Activated T-helper 17 cell treated with anti-CD3 and anti-CD28 coated beads, Interleukin-2, amount 50 U/mL, for 72 hours (primary cell): ENCODE measurements at regions not wholly inside any gene's neighbourhood (a gene's known extent, or its start where the extent isn't known, plus 50 kb on each side); places are given as distances from the start of the nearest gene placed in this dataset.
"Not testable (repeated sequence)": the region's sequence is repeated elsewhere in the genome, so short reads cannot be mapped to it uniquely, and the experiment has no call there.

ENCODE experiments used
- ATAC-seq: fragments of 150-1000 bp; cut with Tn5 transposase; replicated peaks from 2 replicates; pipeline ENCODE4 v1.10.0; 2021; ENCODE audit warnings: mild to moderate bottlenecking, moderate library complexity
- H3K27ac Mint-ChIP-seq: one replicate; pipeline ENCODE4 v1.8.0; 2022; ENCODE audit warnings: mixed read lengths
- H3K27me3 Mint-ChIP-seq: one replicate; pipeline ENCODE4 v1.8.0; 2022; ENCODE audit warnings: mixed read lengths
- H3K36me3 Mint-ChIP-seq: one replicate; pipeline ENCODE4 v1.8.0; 2022; ENCODE audit warnings: low read depth, mild to moderate bottlenecking, mixed read lengths
- H3K4me1 Mint-ChIP-seq: one replicate; pipeline ENCODE4 v1.8.0; 2022; ENCODE audit warnings: mixed read lengths
- H3K4me3 Mint-ChIP-seq: one replicate; pipeline ENCODE4 v1.8.0; 2022; ENCODE audit warnings: mild to moderate bottlenecking, mixed read lengths
- H3K9me3 Mint-ChIP-seq: one replicate; pipeline ENCODE4 v1.8.0; 2022; ENCODE audit warnings: mixed read lengths

DNA sequence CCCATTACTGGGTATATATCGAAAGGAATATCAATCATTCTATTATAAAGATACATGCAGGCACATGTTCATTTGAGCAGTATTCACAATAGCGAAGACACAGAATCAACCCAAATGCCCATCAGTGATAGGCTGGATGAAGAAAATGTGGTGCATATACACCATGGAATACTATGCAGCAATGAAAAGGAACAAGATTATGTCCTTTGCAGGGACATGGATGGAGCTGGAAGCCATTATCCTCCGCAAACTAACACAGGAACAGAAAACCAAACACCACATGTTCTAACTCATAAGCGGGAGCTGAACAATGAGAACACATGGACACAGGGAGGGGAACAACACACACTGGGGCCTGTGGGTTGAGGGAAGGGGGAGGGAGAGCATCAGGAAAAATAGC lies 434.3 kb downstream of the BUD13 start:
- not testable (repeated sequence) for H3K4me3 Mint-ChIP-seq, H3K4me1 Mint-ChIP-seq, H3K27ac Mint-ChIP-seq, H3K36me3 Mint-ChIP-seq, H3K27me3 Mint-ChIP-seq, ATAC-seq
- peaks cover 19% of the 10 kb centered on the region for H3K9me3 Mint-ChIP-seq

DNA sequence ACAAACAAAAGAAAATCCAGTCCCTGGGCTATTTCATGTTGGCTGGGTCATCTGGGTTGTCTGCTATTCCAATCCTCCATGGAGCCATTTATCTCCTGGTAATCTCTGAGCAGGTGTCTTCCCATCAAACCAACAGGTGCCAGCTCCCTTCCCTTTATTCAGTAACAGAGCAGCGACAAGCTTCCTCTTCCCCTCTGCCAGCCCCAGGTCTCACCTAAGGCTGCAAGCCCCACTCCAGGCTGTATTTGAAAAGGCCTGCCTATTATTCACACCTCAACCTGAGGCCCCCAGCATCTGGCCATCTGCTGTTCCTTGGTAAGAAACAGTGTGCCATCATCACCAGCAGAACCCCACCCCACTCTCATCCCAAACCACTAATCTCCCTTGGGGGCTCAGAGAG lies 436.2 kb downstream of the BUD13 start:
- no peak for ATAC-seq
- Mint-ChIP-seq H3K27me3 (peaks cover 9% of the 10 kb centered on the region), H3K27ac (no peak overlapping the region), H3K36me3 (no peaks in the 10 kb centered on the region), H3K4me3 (no peak overlapping the region), H3K4me1 (no peaks in the 10 kb centered on the region), H3K9me3 (peaks cover 8% of the 10 kb centered on the region)

DNA sequence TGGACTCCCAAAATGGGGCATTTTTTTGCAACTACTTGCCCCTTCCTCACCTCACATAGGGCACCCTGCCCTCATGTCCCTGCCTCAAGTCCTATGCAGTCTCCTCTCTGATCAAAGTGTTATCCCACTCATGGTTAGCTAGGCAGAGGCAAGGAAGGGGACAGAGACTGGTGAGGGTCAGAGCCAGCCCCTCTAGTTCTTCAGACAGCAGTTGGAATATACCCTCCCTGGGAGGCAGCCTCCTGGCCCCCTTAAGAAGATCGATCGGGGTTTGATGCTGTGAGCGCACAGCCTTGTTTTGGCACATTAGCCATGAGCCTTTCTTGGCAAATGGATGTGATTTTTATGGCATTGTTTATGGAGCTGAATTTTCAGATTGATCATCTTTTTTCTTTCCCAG lies 436.9 kb downstream of the BUD13 start:
- no peak overlapping the region for H3K27ac Mint-ChIP-seq
- no peaks in the 10 kb centered on the region for H3K4me1 Mint-ChIP-seq
- H3K4me3 Mint-ChIP-seq = no peak overlapping the region
- ATAC-seq = no peak
- H3K27me3 Mint-ChIP-seq = peaks cover 9% of the 10 kb centered on the region
- H3K9me3 Mint-ChIP-seq = peaks cover 8% of the 10 kb centered on the region
- H3K36me3 Mint-ChIP-seq = no peaks in the 10 kb centered on the region

DNA sequence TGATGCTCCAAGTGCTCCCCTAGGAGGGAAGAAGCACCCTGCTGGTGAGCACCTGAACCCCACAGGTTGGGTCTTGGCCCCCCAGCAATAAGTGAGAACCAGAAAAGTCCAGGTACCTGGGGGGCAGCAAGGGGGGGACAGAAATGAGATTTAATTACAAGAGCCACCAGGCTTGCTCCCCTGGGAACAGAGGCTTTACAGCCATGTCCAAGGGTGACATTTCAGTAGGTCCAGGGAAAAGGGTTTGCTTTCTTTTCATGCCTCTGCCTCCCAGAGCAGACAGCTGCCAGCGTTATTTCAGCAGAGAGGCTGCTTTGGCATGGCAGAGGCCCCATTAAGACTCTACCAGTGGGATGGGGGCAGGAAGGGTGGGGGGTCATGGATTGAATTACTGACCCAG lies 437.7 kb downstream of the BUD13 start:
- peaks cover 8% of the 10 kb centered on the region for H3K9me3 Mint-ChIP-seq
- no peaks in the 10 kb centered on the region for H3K36me3 Mint-ChIP-seq
- no peaks in the 10 kb centered on the region for H3K4me1 Mint-ChIP-seq
- no peak overlapping the region for H3K4me3 Mint-ChIP-seq
- H3K27me3 Mint-ChIP-seq = peaks cover 9% of the 10 kb centered on the region
- no peak overlapping the region for H3K27ac Mint-ChIP-seq
- ATAC-seq = no peak

DNA sequence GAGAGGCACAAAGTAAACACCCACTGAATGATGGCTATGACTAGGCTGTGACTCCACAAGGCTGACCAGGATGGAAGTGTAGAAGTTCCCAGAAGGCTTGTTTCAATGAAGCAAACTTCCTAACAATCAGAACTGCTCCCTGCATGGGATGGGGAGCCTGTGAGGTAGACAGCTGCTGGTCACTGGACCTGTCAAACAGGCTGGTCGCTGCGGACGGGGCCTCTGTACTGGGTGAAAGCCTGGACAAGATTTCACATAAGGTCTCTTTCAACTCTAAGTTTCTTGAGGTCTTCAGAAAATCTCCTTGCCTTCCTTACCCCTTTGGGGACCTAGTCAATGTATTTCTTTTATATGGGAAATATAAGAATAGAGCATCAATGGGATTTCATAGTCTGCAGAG lies 438.2 kb downstream of the BUD13 start:
- Mint-ChIP-seq H3K36me3 (no peaks in the 10 kb centered on the region), H3K4me1 (no peaks in the 10 kb centered on the region), H3K9me3 (peaks cover 8% of the 10 kb centered on the region), H3K27me3 (peaks cover 13% of the 10 kb centered on the region), H3K27ac (no peak overlapping the region), H3K4me3 (no peak overlapping the region)
- no peak for ATAC-seq

DNA sequence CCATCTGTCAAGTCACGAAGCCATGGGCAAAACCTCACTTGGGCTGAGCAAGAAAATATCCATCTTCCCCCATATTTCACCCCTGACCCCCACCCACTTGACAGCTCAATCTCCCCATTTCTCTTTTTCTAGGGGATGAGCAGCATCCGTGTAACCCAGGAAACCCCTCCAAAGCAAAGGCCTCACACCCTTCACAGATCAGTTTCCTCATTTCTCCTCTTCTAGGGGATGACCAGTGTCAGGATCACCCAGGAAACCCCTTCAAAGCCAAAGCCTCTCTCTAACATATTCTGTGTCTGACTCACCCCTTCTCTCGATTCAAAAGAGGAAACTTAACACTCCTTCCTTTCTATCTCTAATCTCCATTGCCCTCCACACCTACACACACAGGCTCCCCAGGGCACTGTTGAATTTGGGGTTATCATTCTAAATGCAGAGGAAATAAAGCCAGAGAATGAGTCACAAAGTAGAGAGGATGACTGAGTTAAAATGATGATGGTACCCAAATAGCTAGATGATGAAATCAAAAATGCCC lies 439.7 kb downstream of the BUD13 start:
- Mint-ChIP-seq H3K4me3 (no peak overlapping the region), H3K9me3 (peaks cover 8% of the 10 kb centered on the region), H3K27me3 (peaks cover 18% of the 10 kb centered on the region), H3K4me1 (no peaks in the 10 kb centered on the region), H3K36me3 (no peaks in the 10 kb centered on the region), H3K27ac (no peak overlapping the region)
- ATAC-seq = no peak

DNA sequence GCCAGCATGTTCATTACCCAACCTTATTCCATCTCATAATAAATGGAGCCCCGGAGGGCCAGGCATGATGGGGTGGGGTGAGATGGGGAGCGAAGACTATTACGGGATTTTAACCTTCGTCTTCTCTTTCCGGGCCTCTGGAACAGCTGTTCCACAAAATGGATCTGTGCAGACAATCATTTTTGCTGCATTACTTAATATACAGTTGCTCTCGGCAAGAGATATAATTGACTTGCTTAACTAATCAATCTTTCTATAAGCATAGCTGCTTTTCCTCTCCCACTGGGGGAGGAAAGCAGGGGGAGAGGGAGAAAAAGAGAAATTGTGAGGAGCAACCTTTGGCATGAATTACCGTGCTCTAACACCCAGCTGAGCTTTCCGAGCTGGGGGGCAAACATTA lies 440.4 kb downstream of the BUD13 start:
- Mint-ChIP-seq H3K4me1 (no peaks in the 10 kb centered on the region), H3K4me3 (no peak overlapping the region), H3K27me3 (peaks cover 24% of the 10 kb centered on the region), H3K27ac (no peak overlapping the region), H3K36me3 (no peaks in the 10 kb centered on the region), H3K9me3 (peaks cover 5% of the 10 kb centered on the region)
- no peak for ATAC-seq

DNA sequence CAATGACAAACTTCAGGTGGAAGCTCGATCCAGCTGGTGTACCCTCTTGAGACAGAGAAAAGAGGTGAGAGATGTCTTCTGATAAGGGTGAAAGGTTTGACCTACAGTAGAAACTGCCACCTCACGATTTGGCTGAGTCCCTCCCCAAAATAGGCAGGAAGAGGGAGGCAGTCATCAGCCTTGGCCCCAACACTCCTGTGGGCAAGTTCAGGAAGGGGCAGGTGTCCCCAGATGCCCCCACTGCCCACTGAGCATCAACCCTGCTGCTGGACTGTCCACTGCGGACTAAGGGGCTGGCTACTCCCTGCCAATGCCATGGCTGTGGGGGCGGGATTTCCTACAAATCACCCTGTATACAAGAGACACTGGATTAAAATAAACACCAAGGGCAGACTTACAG lies 441.4 kb downstream of the BUD13 start:
- Mint-ChIP-seq H3K36me3 (no peaks in the 10 kb centered on the region), H3K4me3 (no peak overlapping the region), H3K9me3 (no peaks in the 10 kb centered on the region), H3K27ac (no peak overlapping the region), H3K27me3 (peaks cover 18% of the 10 kb centered on the region), H3K4me1 (no peaks in the 10 kb centered on the region)
- ATAC-seq = no peak

DNA sequence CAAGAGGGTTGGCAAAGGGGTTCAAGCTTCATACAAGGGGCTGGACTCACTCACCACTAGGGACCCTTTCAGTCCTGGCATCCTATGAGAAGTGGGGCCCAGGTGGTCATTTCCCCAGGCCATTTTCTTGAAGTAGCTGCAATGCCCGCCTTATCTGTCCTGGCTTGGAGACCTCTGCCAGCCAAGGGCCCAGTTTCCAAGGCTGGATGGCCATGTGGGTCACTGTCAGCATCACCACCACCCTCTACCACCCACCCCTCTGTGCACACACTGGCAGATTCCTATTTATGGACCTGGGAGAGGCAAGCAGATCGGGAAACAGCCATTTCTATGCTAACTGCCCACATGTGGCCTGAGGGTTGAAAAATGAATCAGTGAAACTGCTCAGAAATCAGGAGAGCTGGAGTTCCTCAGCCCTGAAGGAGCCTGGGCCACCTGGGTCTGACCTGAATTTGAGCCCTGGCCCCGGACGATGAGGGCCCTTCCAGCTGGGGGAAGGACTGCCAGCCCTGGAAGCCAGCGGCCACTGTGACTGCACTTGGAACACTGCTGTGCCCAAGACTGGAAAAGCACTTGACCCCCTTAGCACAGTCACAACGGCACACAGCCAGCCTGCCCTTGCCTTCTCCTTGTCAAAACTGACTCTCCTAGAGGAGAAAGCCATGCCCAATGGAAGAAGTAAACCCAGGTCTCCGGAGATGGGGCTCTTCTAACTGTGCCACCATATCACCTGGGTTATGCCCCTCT lies 442.2 kb downstream of the BUD13 start:
- no peak overlapping the region for H3K27ac Mint-ChIP-seq
- H3K27me3 Mint-ChIP-seq = peaks cover 18% of the 10 kb centered on the region
- H3K4me1 Mint-ChIP-seq = no peaks in the 10 kb centered on the region
- no peaks in the 10 kb centered on the region for H3K36me3 Mint-ChIP-seq
- H3K9me3 Mint-ChIP-seq = no peaks in the 10 kb centered on the region
- no peak overlapping the region for H3K4me3 Mint-ChIP-seq
- ATAC-seq = no peak

DNA sequence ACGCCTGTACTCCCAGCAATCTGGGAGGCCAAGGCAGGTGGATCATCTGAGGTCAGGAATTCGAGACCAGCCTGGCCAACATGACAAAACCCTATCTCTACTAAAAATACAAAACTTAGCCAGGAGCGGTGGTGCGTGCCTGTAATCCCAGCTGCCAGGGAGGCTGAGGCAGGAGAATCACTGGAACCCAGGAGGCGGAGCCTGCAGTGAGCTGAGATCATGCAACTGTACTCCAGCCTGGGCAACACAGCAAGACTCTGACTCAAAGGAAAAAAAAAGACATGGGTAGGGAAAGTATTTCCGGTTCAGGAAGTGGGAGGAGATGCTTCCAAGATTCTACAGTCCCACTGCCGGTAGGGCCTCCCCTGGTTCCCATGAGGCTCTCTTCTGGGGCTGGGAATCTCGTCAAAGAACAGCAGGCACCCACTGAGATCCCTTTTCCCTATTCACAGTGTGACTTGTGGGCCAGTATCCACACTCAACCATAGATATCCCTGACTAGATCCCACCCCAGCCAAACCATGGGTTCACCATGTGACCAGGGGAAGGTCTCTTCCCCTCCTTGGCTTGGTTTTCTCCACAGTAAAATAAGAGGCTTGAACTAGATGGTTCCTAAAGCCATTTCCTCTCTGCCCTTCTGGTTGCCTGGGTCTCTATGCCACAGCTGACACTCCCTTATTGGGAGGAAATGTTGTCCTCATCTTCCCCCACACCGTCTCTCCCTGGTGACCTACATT lies 443.3 kb downstream of the BUD13 start:
- Mint-ChIP-seq H3K36me3 (no peaks in the 10 kb centered on the region), H3K4me3 (no peak overlapping the region), H3K4me1 (no peaks in the 10 kb centered on the region), H3K27me3 (peaks cover 18% of the 10 kb centered on the region), H3K27ac (no peak overlapping the region), H3K9me3 (no peaks in the 10 kb centered on the region)
- ATAC-seq = no peak

DNA sequence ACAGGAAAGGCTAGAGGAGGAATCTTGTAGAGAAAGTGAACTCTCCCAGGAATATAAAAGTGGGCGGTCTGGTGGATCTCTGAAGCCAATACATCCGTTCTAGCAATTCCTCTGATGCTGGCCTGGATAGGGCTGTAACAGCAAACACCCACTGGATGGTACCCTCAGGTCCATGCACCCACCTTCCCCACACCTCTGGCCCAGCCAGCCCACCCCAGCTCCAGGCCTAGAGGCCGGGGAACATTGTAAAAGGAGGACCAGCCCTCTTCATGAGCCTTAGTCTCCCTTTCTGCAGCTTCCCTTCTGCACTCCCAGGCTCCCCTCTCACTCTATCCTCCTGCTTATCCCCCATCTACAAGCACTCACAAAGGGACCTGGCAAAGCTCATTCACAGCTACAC lies 443.9 kb downstream of the BUD13 start:
- peaks cover 18% of the 10 kb centered on the region for H3K27me3 Mint-ChIP-seq
- H3K4me3 Mint-ChIP-seq = no peak overlapping the region
- ATAC-seq = no peak
- no peaks in the 10 kb centered on the region for H3K4me1 Mint-ChIP-seq
- no peaks in the 10 kb centered on the region for H3K9me3 Mint-ChIP-seq
- no peaks in the 10 kb centered on the region for H3K36me3 Mint-ChIP-seq
- no peak overlapping the region for H3K27ac Mint-ChIP-seq

DNA sequence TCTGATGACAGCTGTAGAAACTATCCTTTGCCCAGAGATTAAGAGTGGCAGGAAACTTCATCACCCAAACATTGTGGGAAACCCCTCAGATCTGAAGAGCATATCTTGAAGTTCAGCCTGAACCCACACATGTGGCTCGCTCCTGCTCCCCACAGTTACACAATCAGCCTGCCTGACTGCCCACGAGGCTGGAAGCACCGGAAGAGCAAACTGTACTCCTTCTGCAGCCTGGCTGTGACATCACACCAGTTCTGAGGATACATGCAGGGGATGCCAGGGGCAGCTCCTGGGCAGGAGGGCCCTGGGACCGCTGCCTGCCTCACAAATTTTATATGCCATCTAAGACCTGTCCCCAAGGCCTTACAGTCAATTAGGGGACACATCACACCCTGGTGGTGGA lies 444.4 kb downstream of the BUD13 start:
- Mint-ChIP-seq H3K4me1 (no peaks in the 10 kb centered on the region), H3K4me3 (no peak overlapping the region), H3K36me3 (no peaks in the 10 kb centered on the region), H3K9me3 (no peaks in the 10 kb centered on the region), H3K27ac (no peak overlapping the region), H3K27me3 (peaks cover 14% of the 10 kb centered on the region)
- no peak for ATAC-seq

DNA sequence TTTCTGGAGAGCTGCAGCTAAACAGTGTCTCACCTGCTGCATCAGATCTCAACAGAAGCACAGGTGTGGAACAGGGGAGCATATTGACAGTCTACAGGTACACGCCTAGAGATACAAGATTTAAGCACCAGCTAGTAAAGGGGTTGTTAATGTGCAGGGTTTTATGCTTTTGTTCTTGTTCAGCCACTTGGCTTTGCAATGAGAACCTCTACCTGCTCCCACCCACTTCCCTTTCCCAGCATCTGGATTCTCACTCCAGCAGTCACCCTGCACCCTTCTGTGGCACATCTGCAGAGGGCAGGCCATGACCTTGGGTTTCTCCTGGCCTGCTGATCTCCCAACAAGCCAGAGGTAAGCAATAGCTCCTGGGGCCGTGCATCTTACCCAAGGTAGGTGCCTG lies 446.6 kb downstream of the BUD13 start:
- no peak overlapping the region for H3K4me3 Mint-ChIP-seq
- no peaks in the 10 kb centered on the region for H3K9me3 Mint-ChIP-seq
- H3K27ac Mint-ChIP-seq = no peak overlapping the region
- no peaks in the 10 kb centered on the region for H3K4me1 Mint-ChIP-seq
- no peak for ATAC-seq
- H3K36me3 Mint-ChIP-seq = no peaks in the 10 kb centered on the region
- H3K27me3 Mint-ChIP-seq = peaks cover 14% of the 10 kb centered on the region

DNA sequence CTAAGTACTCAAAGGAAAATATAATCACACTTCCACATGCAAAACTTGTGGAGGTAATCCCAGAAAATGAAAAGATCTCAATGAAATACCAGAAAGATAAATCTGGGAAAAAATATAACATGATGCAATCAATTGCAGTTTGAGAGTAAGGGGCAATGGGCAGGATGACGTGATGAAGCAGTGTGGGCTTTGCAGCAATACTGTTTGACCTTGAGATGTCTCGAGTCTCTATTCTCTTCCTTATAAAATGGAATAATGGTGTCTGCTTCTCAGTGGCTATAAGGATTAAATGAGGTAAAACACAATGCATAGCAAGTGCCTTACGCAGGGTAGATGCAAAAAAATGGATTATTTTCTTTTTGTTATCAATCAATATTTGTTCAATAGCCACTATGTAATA lies 447.5 kb downstream of the BUD13 start:
- H3K4me3 Mint-ChIP-seq = no peak overlapping the region
- H3K9me3 Mint-ChIP-seq = no peaks in the 10 kb centered on the region
- H3K4me1 Mint-ChIP-seq = no peaks in the 10 kb centered on the region
- no peaks in the 10 kb centered on the region for H3K36me3 Mint-ChIP-seq
- ATAC-seq = no peak
- peaks cover 14% of the 10 kb centered on the region for H3K27me3 Mint-ChIP-seq
- H3K27ac Mint-ChIP-seq = no peak overlapping the region

DNA sequence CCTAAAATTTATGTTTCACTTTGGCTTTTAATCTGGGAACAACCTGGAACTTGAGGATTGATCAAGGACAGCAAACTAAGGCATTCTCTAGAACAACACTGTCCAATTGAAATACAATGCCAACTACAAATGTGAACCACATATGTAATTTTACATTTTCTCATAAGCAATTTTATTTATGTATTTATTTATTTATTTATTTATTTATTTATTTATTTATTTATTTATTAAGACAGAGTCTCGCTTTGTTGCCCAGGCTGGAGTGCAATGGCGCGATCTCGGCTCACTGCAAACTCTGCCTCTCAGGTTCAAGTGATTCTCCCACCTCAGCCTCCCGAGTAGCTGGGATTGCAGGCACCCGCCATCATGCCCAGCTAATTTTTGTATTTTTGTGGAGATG lies 448.7 kb downstream of the BUD13 start:
- H3K4me3 Mint-ChIP-seq, H3K36me3 Mint-ChIP-seq, H3K9me3 Mint-ChIP-seq, H3K4me1 Mint-ChIP-seq, H3K27ac Mint-ChIP-seq, ATAC-seq: not testable (repeated sequence)
- H3K27me3 Mint-ChIP-seq = peaks cover 10% of the 10 kb centered on the region
